HG03045 (cell line): ENCODE measurements at regions not wholly inside any gene's neighbourhood (a gene's known extent, or its start where the extent isn't known, plus 50 kb on each side); places are given as distances from the start of the nearest gene placed in this dataset.
"Not testable (repeated sequence)": the region's sequence is repeated elsewhere in the genome, so short reads cannot be mapped to it uniquely, and the experiment has no call there.

Experiments used
- ATAC-seq: cut with Tn5 transposase; IDR thresholded peaks from one replicate; pipeline ENCODE4 v1.9.1; 2021; ENCODE audit warnings: mild to moderate bottlenecking, moderate library complexity; ENCODE audit not compliant: unreplicated experiment

- ATAC-seq: no peak
Measured at GRCh38 chr14:96683562-96684289, 113.5 kb upstream of the VRK1 start.

- ATAC-seq: no peak
Measured at GRCh38 chr14:96686126-96686525, 111.1 kb upstream of the VRK1 start.

GRCh38 chr14:96688629-96689028 is 108.6 kb upstream of the VRK1 start:
- ATAC-seq: no peak

GRCh38 chr14:96690713-96691383 is 106.3 kb upstream of the VRK1 start:
- no peak for ATAC-seq

- ATAC-seq: no peak
Measured at GRCh38 chr14:96693252-96693820, 103.8 kb upstream of the VRK1 start.

GRCh38 chr14:96693987-96694386 is 103.2 kb upstream of the VRK1 start:
- ATAC-seq: no peak

GRCh38 chr14:96698960-96699539 is 98.1 kb upstream of the VRK1 start:
- ATAC-seq: no peak

- no peak for ATAC-seq
Measured at GRCh38 chr14:96699666-96700065, 97.5 kb upstream of the VRK1 start.

- no peak for ATAC-seq
Measured at GRCh38 chr14:96702831-96703230, 94.4 kb upstream of the VRK1 start.

- no peak for ATAC-seq
Measured at GRCh38 chr14:96705422-96706092, 91.6 kb upstream of the VRK1 start.

- no peak for ATAC-seq
Measured at GRCh38 chr14:96706893-96707292, 90.3 kb upstream of the VRK1 start.

GRCh38 chr14:96710060-96710666 is 87.0 kb upstream of the VRK1 start:
- no peak for ATAC-seq

- no peak for ATAC-seq
Measured at GRCh38 chr14:96711559-96712267, 85.5 kb upstream of the VRK1 start.

- no peak for ATAC-seq
Measured at GRCh38 chr14:96713426-96713825, 83.8 kb upstream of the VRK1 start.

GRCh38 chr14:96714537-96714936 is 82.6 kb upstream of the VRK1 start:
- not testable (repeated sequence) for ATAC-seq

- no peak for ATAC-seq
Measured at GRCh38 chr14:96717116-96717515, 80.1 kb upstream of the VRK1 start.

GRCh38 chr14:96718407-96718806 is 78.8 kb upstream of the VRK1 start:
- no peak for ATAC-seq

GRCh38 chr14:96720702-96721101 is 76.5 kb upstream of the VRK1 start:
- not testable (repeated sequence) for ATAC-seq

- no peak for ATAC-seq
Measured at GRCh38 chr14:96722736-96723135, 74.4 kb upstream of the VRK1 start.

- no peak for ATAC-seq
Measured at GRCh38 chr14:96723946-96724345, 73.2 kb upstream of the VRK1 start.
